H1 (cell line): ENCODE measurements at regions not wholly inside any gene's neighbourhood (a gene's known extent, or its start where the extent isn't known, plus 50 kb on each side); places are given as distances from the start of the nearest gene placed in this dataset.

ENCODE experiments used
- HDAC6 ChIP-seq: IDR thresholded peaks from one replicate; pipeline ENCODE4 v1.7.1; 2012; ENCODE audit warnings: low read depth, mild to moderate bottlenecking, inconsistent platforms, low read length, moderate library complexity
- NRF1 ChIP-seq: IDR thresholded peaks from 2 replicates; pipeline ENCODE4 v1.6.1; 2011; ENCODE audit warnings: mild to moderate bottlenecking, low read depth, low read length, improper control_type of control experiment
- RNF2 ChIP-seq: fragments of 200-900, 300-1000 bp; sonication (generic); IDR thresholded peaks from 2 replicates; pipeline ENCODE4 v1.7.1; 2016; ENCODE audit warnings: borderline replicate concordance, low read depth, mild to moderate bottlenecking, antibody characterized with exemption, low read length; ENCODE audit not compliant: poor library complexity, severe bottlenecking; ENCODE audit errors: missing control alignments
- TF ChIP-seq, protein P1 (sequence below): IDR thresholded peaks from 2 replicates; pipeline ENCODE4 v1.6.1; 2012; ENCODE audit warnings: inconsistent platforms

DNA sequence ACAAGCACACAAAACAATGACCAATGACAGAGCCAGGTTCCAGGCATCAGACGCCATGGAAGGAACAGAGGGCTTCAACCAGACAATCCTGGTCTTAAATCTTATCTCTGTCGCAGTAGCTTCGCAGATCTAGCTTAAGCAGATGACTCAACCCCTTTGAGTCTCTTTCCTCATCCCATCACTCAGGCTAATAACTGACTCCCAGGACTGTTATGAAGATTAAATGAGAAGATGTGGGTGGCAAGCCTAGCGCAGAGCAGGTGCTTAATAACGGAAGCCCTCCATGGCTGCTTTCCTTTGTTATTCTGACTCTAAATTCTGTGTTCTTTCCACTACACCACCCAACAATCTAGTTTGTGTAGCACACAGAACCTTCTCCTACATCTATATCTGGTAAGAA is 110.9 kb downstream of the SLC24A2 start (continued):
- TF ChIP-seq RNF2, result no peak
- no peak for TF ChIP-seq HDAC6
- no peak for TF ChIP-seq NRF1
- TF ChIP-seq, protein P1, sequence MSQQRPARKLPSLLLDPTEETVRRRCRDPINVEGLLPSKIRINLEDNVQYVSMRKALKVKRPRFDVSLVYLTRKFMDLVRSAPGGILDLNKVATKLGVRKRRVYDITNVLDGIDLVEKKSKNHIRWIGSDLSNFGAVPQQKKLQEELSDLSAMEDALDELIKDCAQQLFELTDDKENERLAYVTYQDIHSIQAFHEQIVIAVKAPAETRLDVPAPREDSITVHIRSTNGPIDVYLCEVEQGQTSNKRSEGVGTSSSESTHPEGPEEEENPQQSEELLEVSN, result no peak
- TF ChIP-seq, all 59 proteins: peak for 0
